ENCODE measurements at regions not wholly inside any gene's neighbourhood (a gene's known extent, or its start where the extent isn't known, plus 50 kb on each side); places are given as distances from the start of the nearest gene placed in this dataset.

DNA sequence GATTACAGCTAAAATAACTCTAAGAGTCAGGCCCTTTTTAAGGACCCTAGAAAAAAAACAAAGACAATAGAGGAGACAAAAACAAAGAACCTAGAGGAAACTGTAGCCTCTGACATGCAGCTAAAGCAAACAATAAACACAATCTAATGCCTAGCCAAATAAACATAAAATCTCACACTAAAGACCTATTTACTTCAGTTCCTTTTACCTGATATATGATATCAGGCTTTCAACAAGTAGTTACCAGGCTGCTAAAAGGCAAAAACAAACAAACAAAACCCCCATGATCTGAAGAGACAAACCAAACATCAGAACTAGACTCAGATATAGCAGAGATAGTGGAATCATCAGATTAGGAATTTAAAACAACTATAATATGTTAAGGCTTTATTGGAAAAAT is 226.5 kb upstream of the POU5F2 start:
- DNase-seq = no peak
- Histone ChIP-seq H3K36me3 (no peaks in the 10 kb centered on the region), H3K4me3 (ENCODE audit: low read depth, low read length) (no peak overlapping the region), H3K27me3 (ENCODE audit: insufficient read depth, low read depth, severe bottlenecking) (no peaks in the 10 kb centered on the region), H3K9me3 (ENCODE audit: severe bottlenecking) (no peaks in the 10 kb centered on the region), H3K27ac (no peak overlapping the region)
- TF ChIP-seq, protein P1, sequence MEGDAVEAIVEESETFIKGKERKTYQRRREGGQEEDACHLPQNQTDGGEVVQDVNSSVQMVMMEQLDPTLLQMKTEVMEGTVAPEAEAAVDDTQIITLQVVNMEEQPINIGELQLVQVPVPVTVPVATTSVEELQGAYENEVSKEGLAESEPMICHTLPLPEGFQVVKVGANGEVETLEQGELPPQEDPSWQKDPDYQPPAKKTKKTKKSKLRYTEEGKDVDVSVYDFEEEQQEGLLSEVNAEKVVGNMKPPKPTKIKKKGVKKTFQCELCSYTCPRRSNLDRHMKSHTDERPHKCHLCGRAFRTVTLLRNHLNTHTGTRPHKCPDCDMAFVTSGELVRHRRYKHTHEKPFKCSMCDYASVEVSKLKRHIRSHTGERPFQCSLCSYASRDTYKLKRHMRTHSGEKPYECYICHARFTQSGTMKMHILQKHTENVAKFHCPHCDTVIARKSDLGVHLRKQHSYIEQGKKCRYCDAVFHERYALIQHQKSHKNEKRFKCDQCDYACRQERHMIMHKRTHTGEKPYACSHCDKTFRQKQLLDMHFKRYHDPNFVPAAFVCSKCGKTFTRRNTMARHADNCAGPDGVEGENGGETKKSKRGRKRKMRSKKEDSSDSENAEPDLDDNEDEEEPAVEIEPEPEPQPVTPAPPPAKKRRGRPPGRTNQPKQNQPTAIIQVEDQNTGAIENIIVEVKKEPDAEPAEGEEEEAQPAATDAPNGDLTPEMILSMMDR (IDR thresholded peaks at IDR 0.05; ENCODE audit: low read depth, low read length) = no peak

DNA sequence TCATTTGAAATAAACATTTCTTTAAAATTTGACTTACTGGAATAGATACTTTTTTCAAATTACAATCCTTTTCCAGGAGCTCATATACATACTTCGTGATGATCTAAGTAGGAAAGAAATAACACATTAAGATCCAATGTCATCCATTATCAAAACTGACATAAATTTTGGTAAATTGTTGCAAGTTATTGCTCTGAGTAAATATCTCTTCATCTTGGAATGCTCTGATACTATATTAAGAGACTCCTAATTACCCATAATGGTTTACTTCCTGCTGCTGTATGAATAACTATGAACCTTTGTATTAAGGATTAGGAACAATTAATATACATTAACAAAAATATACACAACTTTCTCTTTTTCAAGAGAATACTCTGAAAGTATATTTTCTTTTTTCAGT is 223.0 kb upstream of the POU5F2 start:
- H3K4me3 ChIP-seq (ENCODE audit: low read depth, low read length) = no peak overlapping the region
- TF ChIP-seq, protein P1 (IDR thresholded peaks at IDR 0.05; ENCODE audit: low read depth, low read length) = no peak
- H3K9me3 ChIP-seq (ENCODE audit: severe bottlenecking) = no peaks in the 10 kb centered on the region
- no peaks in the 10 kb centered on the region for H3K36me3 ChIP-seq
- no peak for DNase-seq
- no peak overlapping the region for H3K27ac ChIP-seq
- no peaks in the 10 kb centered on the region for H3K27me3 ChIP-seq (ENCODE audit: insufficient read depth, low read depth, severe bottlenecking)

DNA sequence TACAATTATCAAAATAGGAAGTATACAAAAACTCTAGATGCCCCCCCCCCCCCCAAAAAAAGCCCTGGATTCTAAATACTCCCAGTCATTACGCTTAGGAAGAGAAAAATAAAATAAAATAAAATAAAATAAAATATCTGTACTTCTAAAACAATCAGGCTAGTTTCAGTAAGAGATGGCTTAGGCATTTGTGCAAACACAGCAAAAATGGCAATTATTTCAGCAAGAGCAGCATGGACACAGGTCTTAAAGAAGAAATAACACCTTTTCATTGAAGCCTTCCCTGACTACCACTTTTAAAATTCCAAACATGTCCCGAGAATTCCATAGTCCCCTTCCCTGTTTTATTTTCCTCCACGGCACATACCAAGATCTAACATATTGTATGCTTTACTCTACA is 218.6 kb upstream of the POU5F2 start:
- TF ChIP-seq, protein P1 (IDR thresholded peaks at IDR 0.05; ENCODE audit: low read depth, low read length) = no peak
- Histone ChIP-seq H3K4me3 (ENCODE audit: low read depth, low read length) (no peak overlapping the region), H3K9me3 (ENCODE audit: severe bottlenecking) (no peaks in the 10 kb centered on the region), H3K36me3 (no peaks in the 10 kb centered on the region), H3K27me3 (ENCODE audit: insufficient read depth, low read depth, severe bottlenecking) (no peaks in the 10 kb centered on the region), H3K27ac (no peak overlapping the region)
- no peak for DNase-seq

DNA sequence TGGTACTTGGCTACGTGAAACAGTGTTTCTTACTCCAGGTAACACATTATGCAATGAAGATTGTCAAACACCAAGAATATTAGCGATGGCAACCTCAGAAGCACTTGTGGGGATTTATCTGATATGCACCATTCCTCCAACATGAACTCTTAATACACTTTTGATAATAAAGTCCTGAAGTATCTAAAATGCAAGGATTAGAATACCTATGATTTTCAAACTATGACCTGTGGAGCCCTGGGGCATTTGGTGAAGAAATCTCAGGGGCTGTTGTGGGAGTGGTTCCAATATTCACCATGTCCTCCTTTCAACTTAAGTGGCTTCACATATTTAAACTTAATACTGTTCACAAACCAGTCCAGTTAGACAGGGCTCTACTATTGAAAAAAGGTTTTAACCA is 214.6 kb upstream of the POU5F2 start:
- no peak overlapping the region for H3K4me3 ChIP-seq (ENCODE audit: low read depth, low read length)

DNA sequence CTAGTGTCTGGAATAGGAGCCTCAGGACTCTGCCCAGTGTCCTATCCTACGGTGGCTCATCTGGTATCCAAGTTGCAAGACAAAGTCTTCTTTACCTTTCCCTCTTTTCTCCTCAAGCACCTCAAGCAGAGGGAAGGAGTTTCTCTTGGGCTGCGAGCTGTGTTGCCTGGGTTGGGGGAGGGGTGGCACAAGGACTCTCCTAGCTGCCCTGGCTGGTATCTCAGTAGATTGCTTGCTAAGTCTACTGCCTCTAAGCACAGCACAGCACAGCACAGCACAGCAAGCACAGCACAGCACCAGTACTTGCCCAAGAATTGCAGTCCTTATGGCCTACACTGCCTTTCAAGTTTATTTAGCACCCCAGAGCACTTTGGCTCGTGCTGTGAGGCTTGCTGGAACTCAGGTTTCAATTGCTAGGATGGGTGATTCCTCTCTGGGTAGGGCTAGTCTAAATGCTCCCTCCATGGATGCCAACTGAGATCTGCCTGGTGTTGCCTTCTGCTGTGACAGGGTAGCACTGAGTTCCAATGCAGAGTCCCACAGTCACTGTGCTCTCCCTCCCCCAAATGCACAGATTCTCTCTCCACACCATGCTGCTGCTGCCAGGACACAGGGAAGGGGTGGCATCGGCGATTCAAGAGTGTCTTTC is 213.1 kb upstream of the POU5F2 start:
- no peak for DNase-seq
- TF ChIP-seq, protein P1 (IDR thresholded peaks at IDR 0.05; ENCODE audit: low read depth, low read length) = no peak
- Histone ChIP-seq H3K9me3 (ENCODE audit: severe bottlenecking) (no peaks in the 10 kb centered on the region), H3K27ac (no peak overlapping the region), H3K36me3 (no peaks in the 10 kb centered on the region), H3K27me3 (ENCODE audit: insufficient read depth, low read depth, severe bottlenecking) (no peaks in the 10 kb centered on the region), H3K4me3 (ENCODE audit: low read depth, low read length) (no peak overlapping the region)

More for the DNA sequence above, 214.6 kb upstream of the POU5F2 start:
- no peak overlapping the region for H3K27ac ChIP-seq
- TF ChIP-seq, protein P1 (IDR thresholded peaks at IDR 0.05; ENCODE audit: low read depth, low read length) = no peak
- H3K27me3 ChIP-seq (ENCODE audit: insufficient read depth, low read depth, severe bottlenecking) = no peaks in the 10 kb centered on the region
- no peaks in the 10 kb centered on the region for H3K9me3 ChIP-seq (ENCODE audit: severe bottlenecking)
- DNase-seq = no peak
- H3K36me3 ChIP-seq = no peaks in the 10 kb centered on the region

DNA sequence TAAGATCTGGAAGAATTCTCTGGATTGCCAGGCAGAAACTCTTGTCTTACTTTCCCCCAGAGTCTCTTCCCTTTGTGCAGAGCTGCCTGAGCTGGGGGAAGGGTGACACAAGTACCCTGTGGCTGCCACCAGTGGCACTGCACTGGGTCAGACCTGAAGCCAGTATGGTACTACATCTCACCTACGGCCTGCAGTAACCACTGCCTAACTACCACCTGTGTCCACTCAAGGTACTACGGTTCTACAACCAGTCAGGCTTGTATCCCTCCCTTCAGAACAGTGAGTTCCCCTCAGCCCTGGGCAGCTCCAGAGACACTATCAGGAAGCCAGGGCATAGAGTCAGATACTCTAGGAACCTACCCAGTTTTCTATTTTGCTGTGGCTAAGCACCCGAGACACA is 212.0 kb upstream of the POU5F2 start:
- H3K9me3 ChIP-seq (ENCODE audit: severe bottlenecking) = no peaks in the 10 kb centered on the region
- no peaks in the 10 kb centered on the region for H3K36me3 ChIP-seq
- no peak overlapping the region for H3K27ac ChIP-seq
- no peaks in the 10 kb centered on the region for H3K27me3 ChIP-seq (ENCODE audit: insufficient read depth, low read depth, severe bottlenecking)
- no peak for DNase-seq
- TF ChIP-seq, protein P1 (IDR thresholded peaks at IDR 0.05; ENCODE audit: low read depth, low read length) = no peak
- no peak overlapping the region for H3K4me3 ChIP-seq (ENCODE audit: low read depth, low read length)
